ENCODE measurements at regions not wholly inside any gene's neighbourhood (a gene's known extent, or its start where the extent isn't known, plus 50 kb on each side); places are given as distances from the start of the nearest gene placed in this dataset.

GRCh38 chr15:39448409-39448808, 132.5 kb upstream of the THBS1 start:
- TF ChIP-seq CTCF (IDR thresholded peaks at IDR 0.05; ENCODE audit: low read depth, low read length, poor library complexity, severe bottlenecking) (no peak), EZH2phosphoT487 (IDR thresholded peaks at IDR 0.05; ENCODE audit: borderline replicate concordance, low read length) (no peak)
